Peyer's patch (tissue), 4 donors: ENCODE measurements at regions not wholly inside any gene's neighbourhood (a gene's known extent, or its start where the extent isn't known, plus 50 kb on each side); places are given as distances from the start of the nearest gene placed in this dataset.
"Not testable (repeated sequence)": the region's sequence is repeated elsewhere in the genome, so short reads cannot be mapped to it uniquely, and the experiment has no call there.

Experiments used
- DNase-seq, 3 donors: peaks; one replicate each; pipeline ENCODE4 v3.0.0-alpha.2; 2017 to 2019
- H3K27ac ChIP-seq, 4 donors: fragments of 200-600 bp; sonication (generic); one replicate each; pipeline ENCODE4 v1.5.1; 2016 to 2019
- H3K27me3 ChIP-seq, 2 donors: fragments of 200-600 bp; sonication (generic); one replicate each; pipeline ENCODE4 v1.5.1; 2019
- H3K36me3 ChIP-seq, 3 donors: fragments of 200-600 bp; sonication (generic); one replicate each; pipeline ENCODE4 v1.5.1; 2016 to 2019
- H3K4me1 ChIP-seq, 4 donors: fragments of 200-600 bp; sonication (generic); one replicate each; pipeline ENCODE4 v1.5.1; 2016 to 2019
- H3K4me3 ChIP-seq, 4 donors: fragments of 200-600 bp; sonication (generic); 1 replicate in 3 of 4; 2 replicates in 1 of 4; pipeline ENCODE4 v1.5.1; 2016 to 2019; ENCODE audit warnings: mild to moderate bottlenecking in 1 of 4
- H3K9me3 ChIP-seq, 4 donors: fragments of 200-600 bp; sonication (generic); one replicate each; pipeline ENCODE4 v1.5.1; 2016 to 2019; ENCODE audit warnings: mild to moderate bottlenecking in 1 of 4
- CTCF ChIP-seq, 6 experiments: fragments of 450-650 bp in 4 of 6; fragments of 200-600 bp in 2 of 6; sonication (generic) in 1 of 6; IDR thresholded peaks; one replicate each; pipeline ENCODE4 v1.5.1; 2017 to 2019; ENCODE audit warnings: antibody characterized with exemption in 6 of 6, mild to moderate bottlenecking in 3 of 6, moderate library complexity in 1 of 6
- POLR2A ChIP-seq, 2 donors: fragments of 450-650 bp; IDR thresholded peaks; one replicate each; pipeline ENCODE4 v1.5.1; 2017; ENCODE audit warnings: antibody characterized with exemption in 2 of 2, mild to moderate bottlenecking in 2 of 2, moderate library complexity in 2 of 2

- H3K4me3 ChIP-seq: no peak overlapping the region
- no peaks in the 10 kb centered on the region for H3K9me3 ChIP-seq
- no peaks in the 10 kb centered on the region for H3K36me3 ChIP-seq
- DNase-seq: no peak
- no peak overlapping the region for H3K27ac ChIP-seq
- TF ChIP-seq CTCF (IDR thresholded peaks at IDR 0.05) (no peak), POLR2A (IDR thresholded peaks at IDR 0.05) (no peak)
- H3K27me3 ChIP-seq: no peaks in the 10 kb centered on the region
- no peaks in the 10 kb centered on the region for H3K4me1 ChIP-seq
These were observed 76.3 kb upstream of the IL15 start for GRCh38 chr4:141560056-141560455.

- TF ChIP-seq POLR2A (IDR thresholded peaks at IDR 0.05): no peak
- Histone ChIP-seq H3K27ac (no peak overlapping the region), H3K4me3 (no peak overlapping the region), H3K9me3 (no peaks in the 10 kb centered on the region), H3K27me3 (no peaks in the 10 kb centered on the region), H3K4me1 (no peaks in the 10 kb centered on the region), H3K36me3 (no peaks in the 10 kb centered on the region)
- DNase-seq: no peak
These were observed 73.7 kb upstream of the IL15 start for GRCh38 chr4:141562649-141563048.

- Histone ChIP-seq H3K27me3 (no peaks in the 10 kb centered on the region), H3K36me3 (no peaks in the 10 kb centered on the region), H3K4me3 (no peak overlapping the region), H3K9me3 (no peaks in the 10 kb centered on the region), H3K27ac (no peak overlapping the region), H3K4me1 (no peaks in the 10 kb centered on the region)
- TF ChIP-seq CTCF (IDR thresholded peaks at IDR 0.05) (no peak), POLR2A (IDR thresholded peaks at IDR 0.05) (no peak)
- DNase-seq: no peak
These were observed 72.7 kb upstream of the IL15 start for GRCh38 chr4:141563723-141564122.

- H3K27me3 ChIP-seq, H3K4me3 ChIP-seq, H3K4me1 ChIP-seq, H3K9me3 ChIP-seq, DNase-seq, H3K36me3 ChIP-seq, H3K27ac ChIP-seq: not testable (repeated sequence)
These were observed 71.4 kb upstream of the IL15 start for GRCh38 chr4:141564961-141565360.

GRCh38 chr4:141565379-141566089, 70.8 kb upstream of the IL15 start:
- H3K27me3 ChIP-seq: no peaks in the 10 kb centered on the region
- H3K36me3 ChIP-seq: no peaks in the 10 kb centered on the region
- H3K4me3 ChIP-seq: no peak overlapping the region
- H3K9me3 ChIP-seq: no peaks in the 10 kb centered on the region
- no peak for TF ChIP-seq CTCF (IDR thresholded peaks at IDR 0.05)
- TF ChIP-seq POLR2A (IDR thresholded peaks at IDR 0.05): no peak
- DNase-seq: no peak
- no peak overlapping the region for H3K27ac ChIP-seq
- H3K4me1 ChIP-seq: no peaks in the 10 kb centered on the region

- Histone ChIP-seq H3K27ac (no peak overlapping the region), H3K4me3 (no peak overlapping the region), H3K27me3 (no peaks in the 10 kb centered on the region), H3K9me3 (no peaks in the 10 kb centered on the region), H3K4me1 (no peaks in the 10 kb centered on the region), H3K36me3 (no peaks in the 10 kb centered on the region)
- no peak for TF ChIP-seq POLR2A (IDR thresholded peaks at IDR 0.05)
- no peak for TF ChIP-seq CTCF (IDR thresholded peaks at IDR 0.05)
- no peak for DNase-seq
These were observed 69.0 kb upstream of the IL15 start for GRCh38 chr4:141567326-141567915.
